Stomach (tissue), 8 donors: ENCODE measurements at regions not wholly inside any gene's neighbourhood (a gene's known extent, or its start where the extent isn't known, plus 50 kb on each side); places are given as distances from the start of the nearest gene placed in this dataset.

Experiments used
- DNase-seq, 2 donors: peaks; one replicate each; pipeline versions ENCODE4 v3.0.0 to v3.0.0-alpha.2; 2013 to 2019
- H3K27ac ChIP-seq, 5 donors: fragments of 200-600 bp in 4 of 5; sonication (generic) in 4 of 5; one replicate each; pipeline ENCODE4 v1.5.1; 2013 to 2019; ENCODE audit warnings: mild to moderate bottlenecking in 1 of 5, moderate library complexity in 1 of 5
- H3K27me3 ChIP-seq, 3 donors: fragments of 200-600 bp; sonication (generic); one replicate each; pipeline ENCODE4 v1.5.1; 2017 to 2019; ENCODE audit warnings: mixed run types in 1 of 3
- H3K36me3 ChIP-seq, 4 donors: fragments of 200-600 bp; sonication (generic); 1 replicate in 3 of 4; 2 replicates in 1 of 4; pipeline ENCODE4 v1.5.1; 2016 to 2019
- H3K4me1 ChIP-seq, 4 donors: fragments of 200-600 bp; sonication (generic); one replicate each; pipeline ENCODE4 v1.5.1; 2016 to 2019
- H3K4me3 ChIP-seq, 4 donors: fragments of 200-600 bp; sonication (generic) in 3 of 4; one replicate each; pipeline ENCODE4 v1.5.1; 2016 to 2019; ENCODE audit warnings: mild to moderate bottlenecking in 1 of 4
- H3K9me3 ChIP-seq, 4 donors: fragments of 200-600 bp; sonication (generic); one replicate each; pipeline ENCODE4 v1.5.1; 2016 to 2019
- EP300 ChIP-seq: sonication (generic); formaldehyde crosslinking; IDR thresholded peaks from one replicate; pipeline ENCODE4 v1.6.1; 2017; ENCODE audit warnings: antibody characterized with exemption
- POLR2A ChIP-seq, 4 donors: fragments of 450-650 bp; IDR thresholded peaks; one replicate each; pipeline ENCODE4 v1.6.1; 2016; ENCODE audit warnings: antibody characterized with exemption in 4 of 4, control low read depth in 2 of 4, mild to moderate bottlenecking in 1 of 4, moderate library complexity in 1 of 4
- POLR2AphosphoS5 ChIP-seq, 3 donors: sonication (generic); formaldehyde crosslinking; IDR thresholded peaks; one replicate each; pipeline ENCODE4 v1.6.1; 2016; ENCODE audit warnings: antibody characterized with exemption in 3 of 3
- WGBS, 5 donors: extraction: QIAGEN DNeasy Blood & Tissue Kit in 3 of 5; methylation state at CpG; one replicate each; pipeline versions ENCODE4 v1.1.5 to v1.1.7; 2013 to 2018; 5-methylcytosine and 5-hydroxymethylcytosine counted together
- intact Hi-C: fragments of 100-400 bp; cut with DNase I; formaldehyde crosslinking; loops from one replicate; pipeline ENCODE4 v1.15.1; 2023; ENCODE audit warnings: low total_unique reads
- TF ChIP-seq, protein P1 (sequence below), 7 experiments: fragments of 450-650 bp in 4 of 7; fragments of 200-600 bp in 3 of 7; sonication (generic) in 3 of 7; IDR thresholded peaks; one replicate each; pipeline ENCODE4 v1.5.1; 2016 to 2019; ENCODE audit warnings: antibody characterized with exemption in 7 of 7, control low read depth in 2 of 7, mild to moderate bottlenecking in 1 of 7
- donor health status: healthy with polysubstance abuse.
- donor health status: Bipolar disorder and iron deficiency.
- donor health status: healthy.

GRCh38 chr5:111583758-111584203, 71.4 kb upstream of the STARD4 start:
- Histone ChIP-seq H3K36me3 (no peaks in the 10 kb centered on the region), H3K27ac (no peak overlapping the region), H3K4me3 (no peak overlapping the region), H3K4me1 (no peaks in the 10 kb centered on the region), H3K27me3 (no peaks in the 10 kb centered on the region), H3K9me3 (no peaks in the 10 kb centered on the region)
- DNase-seq: no peak
- 63 to 94% (median 83%) methylated on average over 4 of the region's 4 CpGs for WGBS, 5 donors
- intact Hi-C loops: no loop called here
- TF ChIP-seq EP300 (no peak), POLR2AphosphoS5 (IDR thresholded peaks at IDR 0.05) (no peak), POLR2A (IDR thresholded peaks at IDR 0.05) (no peak)
- TF ChIP-seq, protein P1, sequence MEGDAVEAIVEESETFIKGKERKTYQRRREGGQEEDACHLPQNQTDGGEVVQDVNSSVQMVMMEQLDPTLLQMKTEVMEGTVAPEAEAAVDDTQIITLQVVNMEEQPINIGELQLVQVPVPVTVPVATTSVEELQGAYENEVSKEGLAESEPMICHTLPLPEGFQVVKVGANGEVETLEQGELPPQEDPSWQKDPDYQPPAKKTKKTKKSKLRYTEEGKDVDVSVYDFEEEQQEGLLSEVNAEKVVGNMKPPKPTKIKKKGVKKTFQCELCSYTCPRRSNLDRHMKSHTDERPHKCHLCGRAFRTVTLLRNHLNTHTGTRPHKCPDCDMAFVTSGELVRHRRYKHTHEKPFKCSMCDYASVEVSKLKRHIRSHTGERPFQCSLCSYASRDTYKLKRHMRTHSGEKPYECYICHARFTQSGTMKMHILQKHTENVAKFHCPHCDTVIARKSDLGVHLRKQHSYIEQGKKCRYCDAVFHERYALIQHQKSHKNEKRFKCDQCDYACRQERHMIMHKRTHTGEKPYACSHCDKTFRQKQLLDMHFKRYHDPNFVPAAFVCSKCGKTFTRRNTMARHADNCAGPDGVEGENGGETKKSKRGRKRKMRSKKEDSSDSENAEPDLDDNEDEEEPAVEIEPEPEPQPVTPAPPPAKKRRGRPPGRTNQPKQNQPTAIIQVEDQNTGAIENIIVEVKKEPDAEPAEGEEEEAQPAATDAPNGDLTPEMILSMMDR (IDR thresholded peaks at IDR 0.05): no peak

GRCh38 chr5:111582993-111583601, 70.8 kb upstream of the STARD4 start:
- Histone ChIP-seq H3K27ac (no peak overlapping the region), H3K4me1 (no peaks in the 10 kb centered on the region), H3K36me3 (no peaks in the 10 kb centered on the region), H3K4me3 (no peak overlapping the region), H3K27me3 (no peaks in the 10 kb centered on the region), H3K9me3 (no peaks in the 10 kb centered on the region)
- TF ChIP-seq POLR2A (IDR thresholded peaks at IDR 0.05) (no peak), POLR2AphosphoS5 (IDR thresholded peaks at IDR 0.05) (no peak), EP300 (no peak)
- TF ChIP-seq, protein P1 (IDR thresholded peaks at IDR 0.05): no peak
- no peak for DNase-seq
- 71 to 83% (median 82%) methylated on average over 4 of the region's 4 CpGs for WGBS, 5 donors
- intact Hi-C loops: no loop called here

DNA sequence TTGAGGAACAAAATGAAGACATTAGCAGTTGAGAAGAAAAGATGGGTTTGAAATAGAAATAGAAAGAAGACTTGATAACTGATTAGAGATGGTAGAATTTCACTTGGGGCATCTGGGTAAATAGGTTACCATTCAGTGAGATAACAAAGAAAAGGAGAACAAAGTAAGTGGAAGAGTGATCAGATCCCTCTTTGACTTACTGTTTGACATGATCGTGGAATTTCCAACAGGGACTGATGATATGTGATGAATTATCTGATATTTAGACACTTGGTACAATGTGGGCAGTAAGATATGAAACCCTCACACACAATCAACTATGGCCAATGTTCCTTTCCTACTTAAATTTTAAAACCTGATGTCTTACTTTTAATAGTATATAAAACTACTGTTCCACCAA, 70.1 kb upstream of the STARD4 start:
- Histone ChIP-seq H3K4me1 (no peaks in the 10 kb centered on the region), H3K27me3 (no peaks in the 10 kb centered on the region), H3K36me3 (no peaks in the 10 kb centered on the region), H3K27ac (no peak overlapping the region), H3K4me3 (no peak overlapping the region), H3K9me3 (no peaks in the 10 kb centered on the region)
- no peak for DNase-seq
- intact Hi-C loops: no loop called here
- 72 to 92% (median 78%) methylated on average over 1 of the region's 1 CpG for whole genome bisulfite sequencing, 5 donors
- TF ChIP-seq EP300 (no peak), POLR2A (IDR thresholded peaks at IDR 0.05) (no peak), POLR2AphosphoS5 (IDR thresholded peaks at IDR 0.05) (no peak)
- TF ChIP-seq, protein P1 (IDR thresholded peaks at IDR 0.05): no peak

- intact Hi-C loops: no loop called here
Measured at GRCh38 chr5:111580956-111581355, 68.6 kb upstream of the STARD4 start.

GRCh38 chr5:111574311-111574710, 62.0 kb upstream of the STARD4 start:
- DNase-seq: no peak
- intact Hi-C loops: no loop called here
- Histone ChIP-seq H3K27ac (no peak overlapping the region), H3K27me3 (no peaks in the 10 kb centered on the region), H3K9me3 (no peaks in the 10 kb centered on the region), H3K4me1 (no peaks in the 10 kb centered on the region), H3K4me3 (no peak overlapping the region), H3K36me3 (no peaks in the 10 kb centered on the region)
- TF ChIP-seq, protein P1 (IDR thresholded peaks at IDR 0.05): no peak
- 87 to 98% (median 96%) methylated on average over 2 of the region's 2 CpGs for whole genome bisulfite sequencing, 5 donors

More at GRCh38 chr5:111580956-111581355, 68.6 kb upstream of the STARD4 start:
- Histone ChIP-seq H3K4me3 (no peak overlapping the region), H3K27me3 (no peaks in the 10 kb centered on the region), H3K27ac (no peak overlapping the region), H3K4me1 (no peaks in the 10 kb centered on the region), H3K36me3 (no peaks in the 10 kb centered on the region), H3K9me3 (no peaks in the 10 kb centered on the region)
- DNase-seq: peak in 1 of 2 donors; percentile 26
- TF ChIP-seq EP300 (no peak), POLR2A (IDR thresholded peaks at IDR 0.05) (no peak)
